GM21390 (cell line): ENCODE measurements at regions not wholly inside any gene's neighbourhood (a gene's known extent, or its start where the extent isn't known, plus 50 kb on each side); places are given as distances from the start of the nearest gene placed in this dataset.
"Not testable (repeated sequence)": the region's sequence is repeated elsewhere in the genome, so short reads cannot be mapped to it uniquely, and the experiment has no call there.

ENCODE experiments used
- ATAC-seq: cut with Tn5 transposase; IDR thresholded peaks from one replicate; pipeline ENCODE4 v1.9.1; 2021; ENCODE audit not compliant: unreplicated experiment

GRCh38 chr5:173496129-173496882 is 120.1 kb downstream of the BOD1 start:
- ATAC-seq, result no peak

GRCh38 chr5:173495225-173495904 is 121.1 kb downstream of the BOD1 start:
- ATAC-seq, result no peak

- ATAC-seq, result no peak
Measured at GRCh38 chr5:173494446-173494845, 122.0 kb downstream of the BOD1 start.

- no peak for ATAC-seq
Measured at GRCh38 chr5:173493846-173494245, 122.6 kb downstream of the BOD1 start.

- ATAC-seq, result no peak
Measured at GRCh38 chr5:173493040-173493439, 123.4 kb downstream of the BOD1 start.

GRCh38 chr5:173490681-173491080 is 125.8 kb downstream of the BOD1 start:
- ATAC-seq, result no peak

GRCh38 chr5:173488144-173488543 is 128.3 kb downstream of the BOD1 start:
- ATAC-seq, result no peak

GRCh38 chr5:173487300-173487699 is 129.2 kb downstream of the BOD1 start:
- ATAC-seq, result no peak

GRCh38 chr5:173486355-173487225 is 129.9 kb downstream of the BOD1 start:
- ATAC-seq, result no peak

GRCh38 chr5:173484569-173484968 is 131.9 kb downstream of the BOD1 start:
- no peak for ATAC-seq

- ATAC-seq, result not testable (repeated sequence)
Measured at GRCh38 chr5:173483599-173483998, 132.9 kb downstream of the BOD1 start.

- no peak for ATAC-seq
Measured at GRCh38 chr5:173483160-173483559, 133.3 kb downstream of the BOD1 start.

- ATAC-seq, result no peak
Measured at GRCh38 chr5:173481821-173482220, 134.6 kb downstream of the BOD1 start.

- no peak for ATAC-seq
Measured at GRCh38 chr5:173480896-173481295, 135.6 kb downstream of the BOD1 start.

- no peak for ATAC-seq
Measured at GRCh38 chr5:173479711-173480110, 136.7 kb downstream of the BOD1 start.

GRCh38 chr5:173477345-173478040 is 139.0 kb downstream of the BOD1 start:
- ATAC-seq, result no peak

GRCh38 chr5:173475780-173476179 is 140.7 kb downstream of the BOD1 start:
- no peak for ATAC-seq

- no peak for ATAC-seq
Measured at GRCh38 chr5:173474881-173475287, 141.6 kb downstream of the BOD1 start.

- ATAC-seq, result no peak
Measured at GRCh38 chr5:173473288-173473687, 143.2 kb downstream of the BOD1 start.

- no peak for ATAC-seq
Measured at GRCh38 chr5:173472784-173473278, 143.6 kb downstream of the BOD1 start.

- no peak for ATAC-seq
Measured at GRCh38 chr5:173472164-173472563, 143.9 kb upstream of the STC2 start.
